ENCODE measurements at regions not wholly inside any gene's neighbourhood (a gene's known extent, or its start where the extent isn't known, plus 50 kb on each side); places are given as distances from the start of the nearest gene placed in this dataset.

- TF ChIP-seq ZFP3 (CRISPR knock-in tag; IDR thresholded peaks at IDR 0.05) (no peak), POU6F1 (CRISPR knock-in tag; IDR thresholded peaks at IDR 0.05; ENCODE audit: borderline replicate concordance, low read depth) (no peak), CREB5 (CRISPR knock-in tag; IDR thresholded peaks at IDR 0.05; ENCODE audit: low read depth) (no peak), BACH2 (CRISPR knock-in tag; IDR thresholded peaks at IDR 0.05; ENCODE audit: borderline replicate concordance) (no peak), CSRNP3 (CRISPR knock-in tag; IDR thresholded peaks at IDR 0.05) (no peak)
Measured at GRCh38 chr5:78719504-78720219, 71.1 kb upstream of the LHFPL2 start.

Measured in SK-N-SH treated with all-trans-retinoic acid at 6 μM for 48 hours (cell line).